HG02759 (cell line): ENCODE measurements at regions not wholly inside any gene's neighbourhood (a gene's known extent, or its start where the extent isn't known, plus 50 kb on each side); places are given as distances from the start of the nearest gene placed in this dataset.

Experiments used
- ATAC-seq: cut with Tn5 transposase; IDR thresholded peaks from one replicate; pipeline ENCODE4 v1.9.1; 2021; ENCODE audit warnings: mild to moderate bottlenecking, moderate library complexity; ENCODE audit not compliant: unreplicated experiment

GRCh38 chr5:121704291-121704690, 147.4 kb upstream of the FTMT start:
- no peak for ATAC-seq

GRCh38 chr5:121706686-121707085, 145.0 kb upstream of the FTMT start:
- ATAC-seq = no peak

- ATAC-seq = no peak
These were observed 144.5 kb upstream of the FTMT start for GRCh38 chr5:121707178-121707577.

- ATAC-seq = no peak
These were observed 140.3 kb upstream of the FTMT start for GRCh38 chr5:121711416-121711815.

- ATAC-seq = no peak
These were observed 132.4 kb upstream of the FTMT start for GRCh38 chr5:121719255-121719654.

- no peak for ATAC-seq
These were observed 126.2 kb upstream of the FTMT start for GRCh38 chr5:121725450-121725849.

- ATAC-seq = no peak
These were observed 124.7 kb upstream of the FTMT start for GRCh38 chr5:121726991-121727390.

- no peak for ATAC-seq
These were observed 120.3 kb upstream of the FTMT start for GRCh38 chr5:121731377-121731776.

GRCh38 chr5:121735618-121736017, 116.1 kb upstream of the FTMT start:
- no peak for ATAC-seq

GRCh38 chr5:121737120-121737519, 114.6 kb upstream of the FTMT start:
- no peak for ATAC-seq

GRCh38 chr5:121741156-121741555, 110.5 kb upstream of the FTMT start:
- ATAC-seq = no peak

- ATAC-seq = no peak
These were observed 107.1 kb upstream of the FTMT start for GRCh38 chr5:121744577-121744976.

GRCh38 chr5:121745407-121745806, 106.3 kb upstream of the FTMT start:
- no peak for ATAC-seq

- ATAC-seq = no peak
These were observed 104.9 kb upstream of the FTMT start for GRCh38 chr5:121746763-121747162.

GRCh38 chr5:121748686-121749085, 103.0 kb upstream of the FTMT start:
- no peak for ATAC-seq

GRCh38 chr5:121752149-121752548, 99.5 kb upstream of the FTMT start:
- no peak for ATAC-seq

- no peak for ATAC-seq
These were observed 96.4 kb upstream of the FTMT start for GRCh38 chr5:121755266-121755665.

- no peak for ATAC-seq
These were observed 93.9 kb upstream of the FTMT start for GRCh38 chr5:121757753-121758152.

- no peak for ATAC-seq
These were observed 93.1 kb upstream of the FTMT start for GRCh38 chr5:121758615-121759014.

GRCh38 chr5:121762426-121762825, 89.3 kb upstream of the FTMT start:
- no peak for ATAC-seq

GRCh38 chr5:121763665-121764064, 88.0 kb upstream of the FTMT start:
- no peak for ATAC-seq

- no peak for ATAC-seq
These were observed 71.3 kb upstream of the FTMT start for GRCh38 chr5:121780406-121780805.

GRCh38 chr5:121783700-121784099, 68.0 kb upstream of the FTMT start:
- no peak for ATAC-seq

GRCh38 chr5:121793791-121794190, 57.9 kb upstream of the FTMT start:
- no peak for ATAC-seq
